Fibroblast of the aortic adventitia (primary cell): ENCODE measurements at regions not wholly inside any gene's neighbourhood (a gene's known extent, or its start where the extent isn't known, plus 50 kb on each side); places are given as distances from the start of the nearest gene placed in this dataset.

ENCODE experiments used
- DNase-seq: peaks from one replicate; pipeline ENCODE4 v3.0.0-alpha.2; 2010; ENCODE audit warnings: low read depth
- H3K4me3 ChIP-seq: 2 replicates; pipeline ENCODE4 v1.5.1; 2011; ENCODE audit warnings: low read depth, mild to moderate bottlenecking, control low read depth, low read length, moderate library complexity
- TF ChIP-seq, protein P1 (sequence below): IDR thresholded peaks from 2 replicates; pipeline ENCODE4 v1.5.1; 2011; ENCODE audit warnings: mild to moderate bottlenecking, low read length, control low read depth, inconsistent platforms; ENCODE audit not compliant: insufficient read depth

DNA sequence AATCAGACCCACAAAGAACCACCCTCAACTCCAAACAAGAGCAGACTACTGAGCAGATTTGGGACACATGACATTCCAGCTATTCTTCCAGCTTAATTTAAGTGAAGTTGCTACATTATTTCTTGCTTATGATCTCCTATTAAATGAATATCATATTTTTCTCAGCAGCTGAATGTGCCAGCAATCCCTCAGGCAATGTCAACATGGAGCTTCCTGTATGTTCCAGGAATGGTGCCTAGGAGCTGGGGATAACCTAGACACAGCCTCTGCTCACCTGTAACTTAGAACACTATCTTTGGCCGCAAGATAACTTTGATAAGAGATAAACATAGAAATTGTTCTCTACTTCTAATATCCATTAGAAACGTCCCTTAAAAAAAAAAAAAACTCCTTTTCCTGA is 274.4 kb upstream of the RASGEF1B start:
- DNase-seq: no peak
- TF ChIP-seq, protein P1, sequence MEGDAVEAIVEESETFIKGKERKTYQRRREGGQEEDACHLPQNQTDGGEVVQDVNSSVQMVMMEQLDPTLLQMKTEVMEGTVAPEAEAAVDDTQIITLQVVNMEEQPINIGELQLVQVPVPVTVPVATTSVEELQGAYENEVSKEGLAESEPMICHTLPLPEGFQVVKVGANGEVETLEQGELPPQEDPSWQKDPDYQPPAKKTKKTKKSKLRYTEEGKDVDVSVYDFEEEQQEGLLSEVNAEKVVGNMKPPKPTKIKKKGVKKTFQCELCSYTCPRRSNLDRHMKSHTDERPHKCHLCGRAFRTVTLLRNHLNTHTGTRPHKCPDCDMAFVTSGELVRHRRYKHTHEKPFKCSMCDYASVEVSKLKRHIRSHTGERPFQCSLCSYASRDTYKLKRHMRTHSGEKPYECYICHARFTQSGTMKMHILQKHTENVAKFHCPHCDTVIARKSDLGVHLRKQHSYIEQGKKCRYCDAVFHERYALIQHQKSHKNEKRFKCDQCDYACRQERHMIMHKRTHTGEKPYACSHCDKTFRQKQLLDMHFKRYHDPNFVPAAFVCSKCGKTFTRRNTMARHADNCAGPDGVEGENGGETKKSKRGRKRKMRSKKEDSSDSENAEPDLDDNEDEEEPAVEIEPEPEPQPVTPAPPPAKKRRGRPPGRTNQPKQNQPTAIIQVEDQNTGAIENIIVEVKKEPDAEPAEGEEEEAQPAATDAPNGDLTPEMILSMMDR: no peak
- H3K4me3 ChIP-seq: no peak overlapping the region

GRCh38 chr4:81745050-81745449 is 273.3 kb upstream of the RASGEF1B start:
- DNase-seq: no peak
- H3K4me3 ChIP-seq: no peak overlapping the region
- TF ChIP-seq, protein P1: no peak

DNA sequence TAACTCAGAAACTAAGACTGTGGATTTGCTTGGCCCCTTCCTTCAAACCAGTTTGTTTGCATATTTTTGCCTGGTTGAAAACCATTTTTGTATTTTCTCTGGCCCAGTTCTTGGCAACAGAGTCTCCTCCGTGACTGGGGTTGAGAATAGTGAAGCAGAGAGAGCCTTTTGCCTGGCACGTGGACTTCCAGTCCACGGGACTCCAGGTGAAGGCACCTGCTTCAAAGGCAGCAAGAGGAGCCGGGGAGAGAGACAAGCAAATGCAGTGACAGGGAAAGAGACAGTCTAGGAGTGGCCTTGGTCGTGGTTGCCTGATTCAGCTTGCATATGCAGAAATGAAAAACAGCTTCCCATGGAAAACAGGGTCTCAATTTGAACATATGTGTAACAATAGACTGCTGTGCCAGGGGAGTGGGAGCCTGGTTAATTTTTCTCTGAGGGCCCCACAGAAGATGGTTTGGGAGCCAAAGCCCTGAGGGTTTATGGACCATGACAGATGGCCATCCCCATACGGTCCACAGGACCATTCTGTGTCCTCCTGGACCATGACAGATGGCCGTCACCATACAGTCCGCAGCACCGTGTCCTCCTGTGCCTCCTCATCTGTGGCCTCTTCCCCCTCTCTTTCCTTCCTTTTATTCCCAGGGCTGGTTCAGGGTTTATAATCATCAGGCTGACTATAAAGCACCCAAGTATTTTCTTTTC is 272.2 kb upstream of the RASGEF1B start:
- TF ChIP-seq, protein P1: no peak
- DNase-seq: no peak
- H3K4me3 ChIP-seq: no peak overlapping the region

GRCh38 chr4:81740487-81740886 is 268.8 kb upstream of the RASGEF1B start:
- TF ChIP-seq, protein P1: no peak
- DNase-seq: no peak
- H3K4me3 ChIP-seq: no peak overlapping the region

DNA sequence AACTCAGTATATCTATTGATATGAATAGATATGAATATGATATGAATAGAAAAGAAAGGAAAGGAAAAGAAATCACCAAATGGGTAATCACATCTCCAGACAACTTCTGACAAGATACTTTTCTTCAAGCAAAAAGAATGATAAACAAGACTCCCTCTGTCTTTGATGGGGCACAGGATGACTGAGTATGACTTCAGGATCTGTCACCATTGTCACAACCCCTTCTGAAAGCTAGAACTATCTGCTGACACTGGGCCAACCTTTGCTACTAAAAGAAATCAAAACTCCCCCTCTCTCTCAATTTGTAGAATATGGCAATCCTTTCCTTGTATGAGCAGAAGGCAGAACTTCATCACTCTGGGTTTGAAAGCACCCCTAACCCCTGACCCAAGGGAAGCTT is 267.2 kb upstream of the RASGEF1B start:
- no peak for DNase-seq
- H3K4me3 ChIP-seq: no peak overlapping the region
- TF ChIP-seq, protein P1: no peak

DNA sequence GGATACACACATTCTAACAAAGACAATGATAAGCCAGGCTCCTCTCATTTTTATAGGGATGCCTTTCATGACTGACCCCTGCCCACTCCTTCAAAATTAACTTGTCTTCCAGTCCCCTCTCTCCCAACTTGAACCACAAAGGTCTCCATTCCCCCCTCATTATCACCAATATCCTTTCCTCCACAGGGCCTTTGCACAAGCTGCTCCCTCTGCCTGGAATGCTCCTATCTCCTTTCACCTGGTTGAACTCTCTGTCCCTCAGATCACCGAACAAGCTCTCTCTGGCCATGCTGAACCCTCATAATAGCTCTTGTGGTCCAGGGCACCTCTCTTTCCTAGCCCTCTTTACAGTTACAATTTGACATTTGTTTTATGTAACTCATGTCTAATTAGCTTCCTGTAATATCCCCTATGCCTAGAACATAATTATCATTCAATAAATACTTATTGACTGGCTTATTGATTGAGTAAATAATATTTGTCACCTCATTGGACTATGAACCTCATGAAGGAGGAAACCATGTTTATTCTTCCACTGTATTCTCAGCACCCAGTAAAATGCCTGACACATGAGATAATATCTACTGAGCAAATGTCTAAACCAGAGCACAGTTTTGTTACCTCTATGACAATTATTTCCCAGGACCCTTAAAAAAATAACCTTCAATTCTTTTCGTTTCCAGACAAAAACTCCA is 266.3 kb upstream of the RASGEF1B start:
- TF ChIP-seq, protein P1: no peak
- no peak for DNase-seq
- no peak overlapping the region for H3K4me3 ChIP-seq

GRCh38 chr4:81736324-81736723 is 264.6 kb upstream of the RASGEF1B start:
- no peak for DNase-seq
- no peak overlapping the region for H3K4me3 ChIP-seq

More at GRCh38 chr4:81736324-81736723, 264.6 kb upstream of the RASGEF1B start:
- TF ChIP-seq, protein P1: no peak
